GM20431 (cell line): ENCODE measurements at regions not wholly inside any gene's neighbourhood (a gene's known extent, or its start where the extent isn't known, plus 50 kb on each side); places are given as distances from the start of the nearest gene placed in this dataset.
"Not testable (repeated sequence)": the region's sequence is repeated elsewhere in the genome, so short reads cannot be mapped to it uniquely, and the experiment has no call there.

Experiments used
- in situ Hi-C: fragments of 300-500 bp; cut with MseI, MboI; formaldehyde crosslinking; loops from one replicate; pipeline ENCODE4 v1.15.0; 2020; ENCODE audit warnings: low sequenced_read_pairs; ENCODE audit not compliant: unreplicated experiment

- in situ Hi-C loops = not testable (repeated sequence)
Measured at GRCh38 chr15:83335542-83335941, 51.1 kb upstream of the BNC1 start.

- in situ Hi-C loops = no loop called here
Measured at GRCh38 chr15:83339396-83339795, 54.9 kb upstream of the BNC1 start.

GRCh38 chr15:83340087-83340486, 55.6 kb upstream of the BNC1 start:
- in situ Hi-C loops = no loop called here

DNA sequence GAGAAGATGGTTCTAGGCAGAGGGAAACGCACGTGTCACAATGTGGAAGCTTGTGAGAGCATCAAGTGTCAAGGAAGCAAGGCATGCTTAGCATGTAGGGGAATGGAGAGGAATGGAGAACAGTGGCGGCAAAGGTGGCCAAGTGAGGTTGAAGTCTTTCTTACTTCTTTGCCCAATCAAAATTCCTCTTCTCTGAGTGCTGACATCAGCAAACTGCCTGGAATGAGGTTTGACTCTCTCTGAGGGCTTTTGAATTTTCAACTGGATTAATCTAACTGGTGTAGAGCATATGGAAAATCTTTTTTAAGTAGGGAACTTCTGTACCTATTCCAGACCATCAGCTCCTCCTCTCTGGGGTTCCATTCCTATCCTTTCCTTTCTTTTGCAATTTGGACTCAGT, 61.9 kb upstream of the BNC1 start:
- in situ Hi-C loops = no loop called here

DNA sequence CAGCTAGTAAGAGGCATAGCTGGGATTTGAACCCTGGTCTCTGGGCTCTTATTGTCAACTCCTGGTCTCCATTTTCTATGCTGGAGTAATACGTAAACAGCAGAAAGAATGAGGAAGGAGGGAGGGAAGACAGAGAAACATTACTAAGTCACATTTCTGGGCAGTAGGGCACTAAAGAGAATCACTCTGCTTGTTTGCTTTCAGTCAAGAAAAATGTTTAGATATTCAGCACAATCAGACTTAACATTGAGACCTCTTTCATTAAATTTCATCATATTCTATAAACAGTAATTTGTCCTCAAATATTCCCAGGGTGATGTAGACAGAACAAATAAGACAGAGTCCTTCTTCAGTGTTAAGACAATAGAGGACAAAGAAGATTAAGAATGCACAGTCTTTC, 67.7 kb upstream of the BNC1 start:
- in situ Hi-C loops = no loop called here

- in situ Hi-C loops = no loop called here
Measured at GRCh38 chr15:83356501-83357399, 72.3 kb upstream of the BNC1 start.

GRCh38 chr15:83358972-83359564, 74.6 kb upstream of the BNC1 start:
- in situ Hi-C loops = no loop called here

DNA sequence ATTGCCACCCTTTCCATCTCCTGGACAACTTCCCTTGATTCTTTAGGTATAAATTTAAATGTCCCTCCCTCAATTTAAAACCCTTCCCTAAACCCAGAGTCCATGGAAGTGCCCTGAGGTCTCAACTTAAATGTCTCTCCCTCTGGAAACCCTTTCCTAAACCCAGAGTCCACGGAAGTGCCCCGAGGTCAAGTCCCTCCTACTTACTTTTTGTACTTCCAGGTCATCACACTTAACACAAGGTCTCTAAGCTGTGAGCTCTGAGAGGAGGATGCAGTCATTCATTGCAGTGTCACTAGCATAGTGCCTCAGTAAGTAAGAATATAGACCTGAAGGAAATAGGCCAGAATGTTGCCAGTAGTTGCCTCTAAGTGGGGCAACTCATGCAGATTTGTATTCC, 78.2 kb upstream of the BNC1 start:
- in situ Hi-C loops = no loop called here

GRCh38 chr15:83364501-83364900, 80.0 kb upstream of the BNC1 start:
- in situ Hi-C loops = no loop called here

- in situ Hi-C loops = no loop called here
Measured at GRCh38 chr15:83365370-83365938, 81.0 kb upstream of the BNC1 start.

- in situ Hi-C loops = no loop called here
Measured at GRCh38 chr15:83372434-83372891, 74.7 kb upstream of the SH3GL3 start.

DNA sequence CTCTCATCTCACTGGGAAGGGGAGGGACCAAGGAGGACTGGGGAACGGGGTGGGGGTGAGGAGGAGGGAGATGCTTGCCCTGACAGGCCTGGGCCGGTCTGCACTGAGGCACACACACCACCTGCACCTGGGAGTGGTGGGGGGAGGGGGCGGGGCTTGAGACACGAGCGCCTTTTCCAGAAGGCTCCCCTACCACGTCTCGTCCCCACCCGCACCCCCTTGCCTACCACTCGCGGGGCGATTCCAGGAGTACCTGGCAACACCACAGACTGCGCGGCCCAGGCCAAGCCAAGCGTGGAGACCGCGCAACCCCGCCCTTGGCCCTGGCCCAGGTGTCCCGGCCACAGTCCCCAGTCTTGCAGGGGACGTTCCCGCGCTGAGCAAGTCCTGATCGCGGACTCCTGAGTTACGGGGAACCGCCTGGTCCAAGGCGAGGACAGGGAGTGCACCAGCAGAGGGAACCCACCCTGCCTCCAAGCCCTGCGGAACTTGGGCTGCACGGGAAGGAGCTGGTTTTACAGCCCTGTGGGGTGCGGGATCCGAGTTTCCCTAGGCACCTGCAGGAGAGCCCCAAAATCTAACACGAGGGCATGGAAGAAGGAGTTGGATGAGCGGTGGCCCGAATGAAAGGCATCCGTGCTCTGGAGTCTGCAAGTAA, 68.1 kb upstream of the SH3GL3 start:
- in situ Hi-C loops = loop anchor here (25.0 kb wide), 1 partner anchor 117 kb away; no protein-coding TSS in a partner anchor

GRCh38 chr15:83379579-83379959, 67.6 kb upstream of the SH3GL3 start:
- in situ Hi-C loops = loop anchor here (25.0 kb wide), 1 partner anchor 117 kb away; no protein-coding TSS in a partner anchor

- in situ Hi-C loops = loop anchor here (25.0 kb wide), 1 partner anchor 118 kb away; no protein-coding TSS in a partner anchor
Measured at GRCh38 chr15:83380059-83380458, 67.1 kb upstream of the SH3GL3 start.

DNA sequence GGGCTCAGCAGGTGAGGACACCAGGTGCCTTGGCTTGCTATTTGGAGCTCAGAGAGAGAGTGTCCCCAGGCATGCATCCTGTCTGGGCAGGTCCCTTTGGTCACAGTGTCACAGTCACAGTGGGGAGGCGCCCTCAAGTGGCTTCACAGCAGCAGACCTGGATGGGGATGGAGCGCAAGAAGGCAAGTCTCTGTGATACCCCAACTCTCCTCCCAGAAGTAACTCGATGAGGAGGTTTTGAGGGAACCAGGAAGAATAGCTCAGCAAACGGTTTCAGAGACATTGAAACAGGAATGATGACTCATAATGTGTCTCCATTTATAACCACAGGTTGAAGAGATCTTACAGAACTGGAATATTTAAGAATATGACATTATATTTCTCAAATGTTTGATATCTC, 66.5 kb upstream of the SH3GL3 start:
- in situ Hi-C loops = loop anchor here (25.0 kb wide), 1 partner anchor 118 kb away; no protein-coding TSS in a partner anchor

- in situ Hi-C loops = loop anchor here (25.0 kb wide), 1 partner anchor 121 kb away; no protein-coding TSS in a partner anchor
Measured at GRCh38 chr15:83383608-83384139, 63.5 kb upstream of the SH3GL3 start.

DNA sequence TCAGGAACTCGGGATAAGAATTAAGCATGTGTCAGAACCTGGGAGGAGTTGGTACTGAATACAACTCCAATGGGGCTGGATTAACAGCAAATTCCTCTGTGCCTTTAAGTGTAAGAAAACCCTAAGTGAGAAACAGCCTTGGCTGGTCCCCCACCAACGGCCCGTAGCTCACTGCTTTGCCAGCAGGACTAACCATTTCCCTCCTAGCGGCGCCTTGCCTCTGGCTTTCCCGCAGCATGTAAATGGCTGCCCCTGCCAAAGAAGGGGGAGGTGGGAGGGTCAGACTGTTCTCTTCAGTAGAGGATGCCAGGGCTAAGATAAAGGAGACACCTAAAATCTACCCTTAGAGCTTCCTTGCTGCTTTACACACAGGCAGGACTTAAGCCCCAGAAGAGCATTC, 51.0 kb upstream of the SH3GL3 start:
- in situ Hi-C loops = loop anchor here (25.0 kb wide), 1 partner anchor 134 kb away; no protein-coding TSS in a partner anchor
